B cell (primary cell): ENCODE measurements at regions not wholly inside any gene's neighbourhood (a gene's known extent, or its start where the extent isn't known, plus 50 kb on each side); places are given as distances from the start of the nearest gene placed in this dataset.

Experiments used
- ATAC-seq: fragments of 200-7000 bp; cut with Tn5 transposase; one replicate; pipeline ENCODE4 v1.10.0; 2021; ENCODE audit warnings: low read depth, mild to moderate bottlenecking, moderate number of reproducible peaks, moderate library complexity
- CTCF ChIA-PET: fragments of 350-600 bp; sonication (Branson Sonifier 250); formaldehyde crosslinking; loops from one replicate; lab custom pipeline; 2021; ENCODE audit warnings: antibody characterized with exemption, inconsistent platforms; lab: Charles Lee
- POLR2A ChIA-PET: fragments of 350-600 bp; sonication (Branson Sonifier 250); formaldehyde crosslinking; loops from one replicate; lab custom pipeline; 2021; ENCODE audit warnings: antibody characterized with exemption; lab: Charles Lee
- DNase-seq: peaks from one replicate; pipeline ENCODE4 v3.0.0; 2013
- H2AFZ ChIP-seq: 2 replicates; pipeline ENCODE4 v1.6.1; 2012; ENCODE audit warnings: mild to moderate bottlenecking, low read depth, low read length; ENCODE audit not compliant: insufficient read depth, poor library complexity, severe bottlenecking
- H3K27ac ChIP-seq, 2 donors: 1 replicate in 1 of 2; 2 replicates in 1 of 2; pipeline ENCODE4 v1.5.1; 2012 to 2013; ENCODE audit warnings: low read length in 2 of 2, mild to moderate bottlenecking in 2 of 2, moderate library complexity in 1 of 2
- H3K27me3 ChIP-seq, 4 experiments: fragments of 200-600 bp in 1 of 4; sonication (generic) in 1 of 4; replicated peaks in 1 of 4; 1 replicate in 2 of 4; 2 replicates in 2 of 4; pipeline versions ENCODE4 v1.6.1 to v1.7.0; 2013 to 2016; ENCODE audit warnings: low read length in 3 of 4, mild to moderate bottlenecking in 2 of 4, mixed read lengths in 1 of 4, moderate library complexity in 1 of 4; ENCODE audit not compliant: insufficient read depth in 4 of 4, control insufficient read depth in 3 of 4; ENCODE audit errors: control extremely low read depth in 1 of 4
- H3K36me3 ChIP-seq, 2 experiments: replicated peaks in 1 of 2; 1 replicate in 1 of 2; 2 replicates in 1 of 2; pipeline versions ENCODE4 v1.6.1 to v1.7.1; 2013; ENCODE audit warnings: low read length in 1 of 2; ENCODE audit not compliant: insufficient read depth in 2 of 2, control insufficient read depth in 1 of 2; ENCODE audit errors: control extremely low read depth in 1 of 2, extremely low read depth in 1 of 2
- H3K4me1 ChIP-seq, 2 donors: fragments of 200-600 bp in 1 of 2; sonication (generic) in 1 of 2; 1 replicate in 1 of 2; 2 replicates in 1 of 2; pipeline versions ENCODE4 v1.5.1 to v1.6.1; 2013 to 2017; ENCODE audit warnings: low read length in 2 of 2; ENCODE audit not compliant: control insufficient read depth in 2 of 2, insufficient read depth in 2 of 2
- H3K4me2 ChIP-seq: replicated peaks from 2 replicates; pipeline ENCODE3; 2012; ENCODE audit warnings: mild to moderate bottlenecking, low read depth, low read length; ENCODE audit not compliant: poor library complexity, severe bottlenecking
- H3K4me3 ChIP-seq, 5 experiments: fragments of 200-600 bp in 1 of 5; sonication (generic) in 1 of 5; 1 replicate in 3 of 5; 2 replicates in 2 of 5; pipeline versions ENCODE4 v1.5.1 to v1.7.0; 2011 to 2016; ENCODE audit warnings: low read length in 4 of 5, mild to moderate bottlenecking in 4 of 5, low read depth in 2 of 5, control low read depth in 1 of 5, moderate library complexity in 1 of 5; ENCODE audit not compliant: insufficient read depth in 1 of 5; ENCODE audit errors: control extremely low read depth in 1 of 5, extremely low read depth in 1 of 5
- H3K79me2 ChIP-seq: fragments of 200-600 bp; sonication (generic); one replicate; pipeline ENCODE4 v1.6.0; 2016; ENCODE audit warnings: low read length; ENCODE audit not compliant: control insufficient read depth, insufficient read depth
- H3K9ac ChIP-seq: fragments of 200-600 bp; sonication (generic); 2 replicates; pipeline ENCODE4 v1.6.1; 2017; ENCODE audit warnings: mild to moderate bottlenecking, low read length, moderate library complexity
- H3K9me3 ChIP-seq, 3 donors: one replicate each; pipeline versions ENCODE4 v1.6.1 to v1.7.1; 2013; ENCODE audit warnings: low read length in 2 of 3; ENCODE audit not compliant: control insufficient read depth in 2 of 3, insufficient read depth in 1 of 3; ENCODE audit errors: control extremely low read depth in 1 of 3
- H4K20me1 ChIP-seq: 2 replicates; pipeline ENCODE4 v1.6.0; 2012; ENCODE audit warnings: mild to moderate bottlenecking, low read length; ENCODE audit not compliant: insufficient read depth, control insufficient read depth, poor library complexity, severe bottlenecking
- H3K27ac Mint-ChIP-seq: one replicate; pipeline ENCODE4 v1.8.0; 2021; ENCODE audit warnings: mixed read lengths
- H3K27me3 Mint-ChIP-seq: one replicate; pipeline ENCODE4 v1.8.0; 2021; ENCODE audit warnings: mixed read lengths
- H3K4me1 Mint-ChIP-seq: one replicate; pipeline ENCODE4 v1.8.0; 2021; ENCODE audit warnings: mixed read lengths
- H3K4me3 Mint-ChIP-seq: one replicate; pipeline ENCODE4 v1.8.0; 2021; ENCODE audit warnings: mixed read lengths
- H3K9me3 Mint-ChIP-seq: one replicate; pipeline ENCODE4 v1.8.0; 2022; ENCODE audit warnings: mixed read lengths; ENCODE audit not compliant: insufficient read depth
- EZH2 ChIP-seq: IDR thresholded peaks from 2 replicates; pipeline ENCODE4 v1.6.1; 2012; ENCODE audit warnings: borderline replicate concordance, low read depth, mild to moderate bottlenecking, moderate library complexity, low read length; ENCODE audit not compliant: insufficient read depth, poor library complexity, severe bottlenecking
- WGBS: methylation state at CpG from one replicate; pipeline ENCODE4 v1.1.5; 2013; ENCODE audit warnings: missing lambda C conversion rate; ENCODE audit not compliant: insufficient coverage; 5-methylcytosine and 5-hydroxymethylcytosine counted together
- intact Hi-C: fragments of 100-400 bp; cut with micrococcal nuclease; formaldehyde crosslinking; loops from one replicate; pipeline ENCODE4 v1.10.0; 2022
- TF ChIP-seq, protein P1 (sequence below): fragments of 200-600 bp; IDR thresholded peaks from one replicate; pipeline ENCODE4 v1.8.0; 2022; ENCODE audit warnings: antibody characterized with exemption, mild to moderate bottlenecking

- peaks cover 0 to 2% of the 10 kb centered on the region in 2 experiments for H3K36me3 ChIP-seq
- WGBS = no CpG with 5 or more reads among the region's 2 CpGs
- ChIA-PET POLR2A (no interaction called here), CTCF (no interaction called here)
- no peaks in the 10 kb centered on the region for H3K9me3 ChIP-seq
- Mint-ChIP-seq H3K4me3 (no peak overlapping the region), H3K4me1 (peaks cover 17% of the 10 kb centered on the region), H3K27ac (no peak overlapping the region), H3K27me3 (no peaks in the 10 kb centered on the region), H3K9me3 (no peaks in the 10 kb centered on the region)
- H3K9ac ChIP-seq = no peak overlapping the region
- ATAC-seq (no peak), DNase-seq (no peak)
- no peak overlapping the region for H3K4me2 ChIP-seq
- no peaks in the 10 kb centered on the region for H3K27me3 ChIP-seq
- peaks cover 59% of the 10 kb centered on the region for H3K79me2 ChIP-seq
- no peak overlapping the region for H3K27ac ChIP-seq
- intact Hi-C loops = no loop called here
- no peaks in the 10 kb centered on the region for H3K4me1 ChIP-seq
- H4K20me1 ChIP-seq = peaks cover 13% of the 10 kb centered on the region
- no peak overlapping the region for H3K4me3 ChIP-seq
- H2AFZ ChIP-seq = no peak overlapping the region
- TF ChIP-seq, protein P1, sequence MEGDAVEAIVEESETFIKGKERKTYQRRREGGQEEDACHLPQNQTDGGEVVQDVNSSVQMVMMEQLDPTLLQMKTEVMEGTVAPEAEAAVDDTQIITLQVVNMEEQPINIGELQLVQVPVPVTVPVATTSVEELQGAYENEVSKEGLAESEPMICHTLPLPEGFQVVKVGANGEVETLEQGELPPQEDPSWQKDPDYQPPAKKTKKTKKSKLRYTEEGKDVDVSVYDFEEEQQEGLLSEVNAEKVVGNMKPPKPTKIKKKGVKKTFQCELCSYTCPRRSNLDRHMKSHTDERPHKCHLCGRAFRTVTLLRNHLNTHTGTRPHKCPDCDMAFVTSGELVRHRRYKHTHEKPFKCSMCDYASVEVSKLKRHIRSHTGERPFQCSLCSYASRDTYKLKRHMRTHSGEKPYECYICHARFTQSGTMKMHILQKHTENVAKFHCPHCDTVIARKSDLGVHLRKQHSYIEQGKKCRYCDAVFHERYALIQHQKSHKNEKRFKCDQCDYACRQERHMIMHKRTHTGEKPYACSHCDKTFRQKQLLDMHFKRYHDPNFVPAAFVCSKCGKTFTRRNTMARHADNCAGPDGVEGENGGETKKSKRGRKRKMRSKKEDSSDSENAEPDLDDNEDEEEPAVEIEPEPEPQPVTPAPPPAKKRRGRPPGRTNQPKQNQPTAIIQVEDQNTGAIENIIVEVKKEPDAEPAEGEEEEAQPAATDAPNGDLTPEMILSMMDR = no peak
- TF ChIP-seq EZH2 = no peak
Measured at GRCh38 chr7:112930787-112931186, 140.6 kb upstream of the TMEM168 start.

DNA sequence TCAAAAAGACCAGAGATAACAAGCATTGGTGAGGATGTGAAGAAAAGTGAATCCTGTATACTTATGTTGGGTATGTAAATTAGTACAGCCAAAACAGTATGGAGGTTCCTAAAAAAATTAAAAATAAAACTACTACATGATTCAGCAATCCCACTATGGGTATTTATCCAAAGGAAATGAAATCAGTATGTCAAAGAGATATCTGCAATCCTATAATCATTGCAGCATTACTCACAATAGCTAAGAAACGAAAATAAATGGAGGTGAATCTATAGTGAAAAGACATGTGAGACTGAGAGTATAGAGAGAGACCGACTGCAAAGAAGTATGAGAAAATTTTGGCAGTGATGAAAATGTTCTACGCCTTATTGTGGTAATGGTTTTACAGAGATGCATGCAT is 139.2 kb upstream of the TMEM168 start:
- TF ChIP-seq, protein P1 = no peak
- TF ChIP-seq EZH2 = no peak
- H2AFZ ChIP-seq = no peak overlapping the region
- DNase-seq (no peak), ATAC-seq (no peak)
- Mint-ChIP-seq H3K4me1 (peaks cover 17% of the 10 kb centered on the region), H3K27ac (no peak overlapping the region), H3K27me3 (no peaks in the 10 kb centered on the region), H3K4me3 (no peak overlapping the region), H3K9me3 (no peaks in the 10 kb centered on the region)
- no peaks in the 10 kb centered on the region for H3K27me3 ChIP-seq
- H3K4me3 ChIP-seq = no peak overlapping the region
- CTCF ChIA-PET = no interaction called here
- H3K4me1 ChIP-seq = no peaks in the 10 kb centered on the region
- intact Hi-C loops = loop anchor here (2.0 kb wide), 1 partner anchor 17 kb away; no protein-coding TSS in a partner anchor
- POLR2A ChIA-PET = no interaction called here
- H3K36me3 ChIP-seq = peaks cover 0 to 4% of the 10 kb centered on the region in 2 experiments
- peaks cover 61% of the 10 kb centered on the region for H3K79me2 ChIP-seq
- H3K9me3 ChIP-seq = no peaks in the 10 kb centered on the region
- H3K9ac ChIP-seq = no peak overlapping the region
- H3K4me2 ChIP-seq = no peak overlapping the region
- WGBS = 100% methylated on average over 2 of the region's 3 CpGs
- no peak overlapping the region for H3K27ac ChIP-seq
- peaks cover 7% of the 10 kb centered on the region for H4K20me1 ChIP-seq
